ENCODE measurements at regions not wholly inside any gene's neighbourhood (a gene's known extent, or its start where the extent isn't known, plus 50 kb on each side); places are given as distances from the start of the nearest gene placed in this dataset.
"Not testable (repeated sequence)": the region's sequence is repeated elsewhere in the genome, so short reads cannot be mapped to it uniquely, and the experiment has no call there.

DNA sequence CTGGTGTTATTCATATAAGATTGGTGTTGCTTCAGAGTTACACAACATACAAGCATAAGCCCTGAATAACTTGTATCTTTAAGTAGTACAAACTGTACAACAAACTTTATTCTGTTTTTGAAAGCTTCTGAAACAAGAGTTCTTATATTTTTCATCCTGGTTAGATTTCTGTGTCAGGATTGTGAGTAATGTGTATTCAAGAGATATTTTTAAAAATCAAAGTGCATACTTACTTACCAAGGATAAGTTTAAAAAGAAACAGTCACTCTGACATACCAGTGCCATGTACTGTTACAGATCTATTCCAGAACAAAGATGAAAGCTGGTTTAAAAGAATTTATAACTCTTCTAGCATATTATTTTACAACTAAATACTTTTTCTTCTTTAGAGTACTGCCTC lies 755.1 kb downstream of the ZPLD1 start:
- DNase-seq = no peak

DNA sequence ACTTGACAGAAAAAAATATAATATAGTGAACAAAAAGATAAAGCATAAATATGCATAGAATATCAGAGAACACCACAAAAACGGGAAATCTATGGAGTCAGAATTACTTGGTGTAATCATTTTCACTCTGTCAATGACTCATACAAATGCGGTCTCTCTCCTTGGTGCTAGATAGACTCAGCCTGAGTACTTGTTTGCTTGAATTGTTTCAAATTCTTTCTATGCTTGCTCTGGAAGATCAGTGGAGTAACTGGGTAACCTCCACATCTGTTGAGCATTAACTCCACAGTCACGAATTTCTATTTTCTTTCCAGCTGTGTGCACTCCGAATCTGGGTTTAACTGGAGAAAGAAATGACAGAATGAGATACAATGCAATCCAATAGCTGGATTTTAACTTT lies 760.4 kb downstream of the ZPLD1 start:
- DNase-seq = no peak

DNA sequence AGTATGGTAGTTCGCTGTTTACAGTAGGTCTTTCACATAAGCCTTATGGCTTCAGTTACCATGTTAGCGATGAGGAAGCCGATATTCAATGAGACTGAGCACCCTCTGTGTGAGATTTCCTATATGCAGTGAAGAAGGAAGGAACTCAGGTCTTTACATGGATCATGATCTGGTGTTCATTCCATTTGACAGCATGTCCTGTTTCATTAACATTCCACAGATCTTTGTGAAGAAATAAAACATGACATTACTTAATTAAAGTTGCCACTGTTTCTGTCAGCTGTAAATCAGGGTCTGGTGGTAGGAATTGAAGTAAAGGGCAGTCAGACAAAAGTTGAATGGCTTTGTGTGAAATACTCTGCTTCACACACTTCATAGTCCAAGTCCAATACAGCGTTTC lies 768.6 kb downstream of the ZPLD1 start:
- no peak for DNase-seq

- DNase-seq = no peak
These were observed 775.8 kb downstream of the ZPLD1 start for GRCh38 chr3:103210583-103210982.

GRCh38 chr3:103218146-103218545 lies 783.3 kb downstream of the ZPLD1 start:
- DNase-seq = no peak

- no peak for DNase-seq
These were observed 784.0 kb downstream of the ZPLD1 start for GRCh38 chr3:103218793-103219192.

GRCh38 chr3:103227651-103228050 lies 792.8 kb downstream of the ZPLD1 start:
- DNase-seq = no peak

GRCh38 chr3:103247459-103247858 lies 812.6 kb downstream of the ZPLD1 start:
- no peak for DNase-seq

DNA sequence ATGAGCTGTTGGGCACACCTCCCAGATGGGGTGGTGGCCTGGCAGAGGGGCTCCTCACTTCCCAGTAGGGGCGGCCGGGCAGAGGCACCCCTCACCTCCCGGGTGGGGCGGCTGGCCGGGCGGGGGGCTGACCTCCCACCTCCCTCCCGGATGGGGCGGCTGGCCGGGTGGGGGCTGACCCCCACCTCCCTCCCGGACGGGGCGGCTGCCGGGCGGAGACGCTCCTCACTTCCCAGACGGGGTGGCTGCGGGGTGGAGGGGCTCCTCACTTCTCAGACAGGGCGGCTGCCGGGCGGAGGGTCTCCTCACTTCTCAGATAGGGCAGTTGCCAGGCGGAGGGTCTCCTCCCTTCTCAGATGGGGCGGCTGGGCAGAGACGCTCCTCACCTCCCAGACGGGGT lies 820.0 kb downstream of the ZPLD1 start:
- DNase-seq = not testable (repeated sequence)

- no peak for DNase-seq
These were observed 834.5 kb downstream of the ZPLD1 start for GRCh38 chr3:103269287-103269686.

GRCh38 chr3:103271575-103271974 lies 836.8 kb downstream of the ZPLD1 start:
- DNase-seq = no peak

DNA sequence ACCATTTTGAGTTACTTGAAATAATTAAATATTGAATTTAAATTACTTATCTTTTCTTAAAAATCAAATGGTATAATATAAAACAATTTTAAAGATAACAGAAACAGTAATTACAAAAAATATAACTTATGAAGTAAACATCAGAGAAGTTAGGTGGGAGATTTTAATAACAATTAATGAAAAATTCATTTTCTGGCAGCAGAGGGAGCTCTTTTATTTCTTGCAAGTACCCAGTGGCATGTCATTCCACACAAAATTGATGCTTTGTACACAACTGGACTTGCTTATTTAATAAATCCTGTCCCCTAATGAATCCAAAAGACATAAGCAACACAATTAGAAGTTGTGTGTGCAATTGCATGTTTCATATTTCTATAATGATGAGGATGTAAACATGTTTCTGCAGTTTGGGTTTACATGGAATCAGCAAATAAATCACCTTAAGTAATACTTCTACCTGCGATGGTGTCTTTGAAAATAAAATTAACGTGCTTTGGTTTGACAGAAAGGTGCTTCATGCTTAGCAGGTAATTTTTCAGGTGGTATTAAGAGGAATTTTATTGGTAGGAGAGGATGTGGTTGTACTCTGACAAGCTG lies 861.3 kb downstream of the ZPLD1 start:
- DNase-seq = no peak

- DNase-seq = not testable (repeated sequence)
These were observed 862.7 kb downstream of the ZPLD1 start for GRCh38 chr3:103297502-103297901.

DNA sequence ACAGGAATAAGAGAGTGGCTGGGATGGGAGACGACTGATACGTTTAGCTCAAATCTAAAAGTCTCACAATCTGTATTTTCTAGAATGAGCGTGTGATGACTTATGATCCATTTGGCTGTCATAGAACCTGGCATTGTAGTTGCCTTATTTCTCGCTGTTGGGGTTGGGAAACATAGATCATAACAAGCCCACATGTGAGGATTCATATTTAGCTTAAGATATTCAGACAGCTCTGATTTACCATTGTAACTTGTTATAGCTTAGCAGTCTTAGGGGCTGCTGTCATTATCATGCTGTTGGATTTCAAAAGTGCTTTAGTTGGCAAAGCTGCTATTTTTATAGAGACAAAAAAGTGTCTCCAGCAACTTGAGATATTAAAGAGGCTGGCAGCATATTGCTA lies 871.3 kb downstream of the ZPLD1 start:
- no peak for DNase-seq

GRCh38 chr3:103308921-103309320 lies 874.1 kb downstream of the ZPLD1 start:
- DNase-seq = no peak

GRCh38 chr3:103319912-103320311 lies 885.1 kb downstream of the ZPLD1 start:
- DNase-seq = no peak

GRCh38 chr3:103337179-103337845 lies 902.5 kb downstream of the ZPLD1 start:
- DNase-seq = no peak

GRCh38 chr3:103341078-103341606 lies 906.3 kb downstream of the ZPLD1 start:
- no peak for DNase-seq

GRCh38 chr3:103342205-103342731 lies 907.5 kb downstream of the ZPLD1 start:
- no peak for DNase-seq

DNA sequence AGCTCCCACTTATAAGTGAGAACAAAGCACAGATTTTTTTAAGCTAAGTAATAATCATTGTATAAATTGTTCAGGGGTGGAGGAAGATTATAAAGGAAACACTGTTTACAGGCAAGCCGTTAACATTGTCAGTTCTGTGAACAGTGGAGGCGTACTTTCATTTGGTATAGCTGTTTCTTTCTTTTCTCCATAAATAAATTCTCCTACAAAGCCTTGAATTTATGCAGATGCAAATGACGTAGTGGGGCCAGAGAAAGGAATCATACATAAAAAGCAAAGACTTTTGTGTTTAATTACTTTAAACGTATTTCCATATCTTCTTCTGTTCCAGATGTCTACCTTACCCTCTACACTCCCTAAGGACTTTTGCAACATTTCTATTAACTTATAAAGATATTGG lies 914.9 kb downstream of the ZPLD1 start:
- no peak for DNase-seq

DNA sequence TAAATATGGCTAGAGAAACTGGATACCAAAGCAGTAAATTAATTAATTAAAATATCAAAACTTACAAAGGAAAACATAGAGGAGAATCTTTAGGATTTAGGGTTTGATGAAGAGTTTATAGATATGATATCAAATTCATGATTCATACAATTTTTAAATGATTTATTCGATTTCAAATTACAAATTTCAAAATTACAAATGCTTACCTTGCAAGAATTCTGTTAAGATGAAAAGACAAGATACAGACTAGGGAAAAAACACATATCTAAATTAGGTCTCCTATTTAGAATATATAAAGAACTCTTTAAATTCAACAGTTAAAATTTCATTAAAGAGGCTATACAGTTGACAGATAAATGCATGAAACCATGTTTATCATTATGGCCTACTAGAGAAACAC lies 930.7 kb downstream of the ZPLD1 start:
- DNase-seq = no peak

DNA sequence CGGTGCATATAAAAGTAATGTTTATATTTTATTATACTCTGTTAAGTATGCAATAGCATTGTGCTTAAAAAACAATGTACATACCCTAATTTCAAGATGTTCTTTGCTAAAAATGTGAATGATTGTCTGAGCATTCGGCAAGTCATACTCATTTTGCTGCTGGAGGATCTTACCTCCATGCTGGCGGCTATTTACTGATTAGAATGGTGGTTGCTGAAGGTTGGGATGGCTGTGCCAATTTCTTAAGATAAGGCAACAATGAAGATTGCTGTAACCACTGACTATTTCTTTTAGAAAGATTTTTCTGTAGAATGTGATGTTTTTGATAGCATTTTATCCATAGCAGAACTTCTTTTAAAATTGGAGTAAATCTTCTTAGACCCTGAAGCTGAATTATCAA lies 932.7 kb downstream of the ZPLD1 start:
- DNase-seq = no peak

DNA sequence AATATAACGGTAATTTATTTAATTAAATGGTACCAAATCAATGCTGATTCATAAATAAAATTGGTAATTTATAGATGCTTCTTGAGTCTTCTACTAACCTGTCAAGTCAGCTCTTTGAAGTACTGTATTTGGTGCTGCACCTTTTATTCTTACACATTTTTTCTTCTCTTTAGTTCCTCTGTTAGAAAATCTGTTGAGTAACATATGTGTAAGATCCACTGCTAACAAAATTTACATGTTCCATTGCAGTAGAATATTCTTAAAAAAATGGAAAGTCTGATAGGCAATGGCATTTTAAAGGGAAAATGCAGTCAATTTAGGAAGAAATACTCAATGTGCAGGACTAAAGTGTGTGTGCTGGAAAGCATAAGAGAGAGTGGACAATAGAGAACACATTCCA lies 936.6 kb downstream of the ZPLD1 start:
- no peak for DNase-seq

DNA sequence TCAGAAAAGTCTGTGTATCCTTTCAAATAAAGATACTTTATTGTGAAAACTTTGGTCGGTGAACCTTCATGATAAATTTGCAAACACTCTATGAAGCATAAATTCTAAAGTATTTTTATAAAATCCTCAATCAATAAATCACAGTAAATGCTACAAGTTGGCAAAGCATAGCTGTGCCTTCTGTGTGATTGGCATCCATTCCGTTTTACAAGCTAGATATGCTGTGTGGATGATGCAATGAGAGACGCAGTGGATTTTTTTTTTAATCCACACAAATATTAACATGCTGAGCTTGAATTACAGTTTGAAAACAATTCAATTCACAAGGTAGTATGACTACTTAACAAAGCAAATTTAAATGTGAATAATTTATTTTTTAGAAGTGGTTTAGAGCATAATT lies 937.2 kb downstream of the ZPLD1 start:
- no peak for DNase-seq

- no peak for DNase-seq
These were observed 945.6 kb downstream of the ZPLD1 start for GRCh38 chr3:103380391-103380790.

Data from bone marrow (tissue), 2 donors.